Lower lobe of right lung (tissue), 2 donors: ENCODE measurements at regions not wholly inside any gene's neighbourhood (a gene's known extent, or its start where the extent isn't known, plus 50 kb on each side); places are given as distances from the start of the nearest gene placed in this dataset.

ENCODE experiments used
- ATAC-seq, 2 donors: fragments of 200-7000 bp; cut with Tn5 transposase; one replicate each; pipeline ENCODE4 v1.9.1; 2020 to 2022; ENCODE audit warnings: mild to moderate bottlenecking in 2 of 2, moderate library complexity in 2 of 2
- DNase-seq: peaks from one replicate; pipeline ENCODE4 v3.0.0-alpha.2; 2020
- H3K27ac ChIP-seq: fragments of 200-600 bp; one replicate; pipeline ENCODE4 v1.8.0; 2022
- H3K27me3 ChIP-seq: fragments of 200-600 bp; one replicate; pipeline ENCODE4 v1.8.0; 2022; ENCODE audit warnings: low read depth
- H3K36me3 ChIP-seq: fragments of 200-600 bp; one replicate; pipeline ENCODE4 v1.8.0; 2022; ENCODE audit warnings: mild to moderate bottlenecking
- H3K4me1 ChIP-seq: fragments of 200-600 bp; one replicate; pipeline ENCODE4 v1.8.0; 2022
- H3K4me3 ChIP-seq: fragments of 200-600 bp; one replicate; pipeline ENCODE4 v1.8.0; 2022; ENCODE audit warnings: mild to moderate bottlenecking
- H3K9me3 ChIP-seq: fragments of 200-600 bp; one replicate; pipeline ENCODE4 v1.8.0; 2022
- CTCF ChIP-seq: fragments of 200-600 bp; IDR thresholded peaks from one replicate; pipeline ENCODE4 v1.8.0; 2022; ENCODE audit warnings: antibody characterized with exemption, mild to moderate bottlenecking
- intact Hi-C: fragments of 100-400 bp; cut with DNase I; formaldehyde crosslinking; loops from one replicate; pipeline ENCODE4 v1.11.0; 2022
- donor health status: DM: no; HTN: yes; CAD: no; lungs with severe emphysema.

GRCh38 chr6:80605165-80605989 is 498.9 kb downstream of the BCKDHB start:
- no peak overlapping the region for H3K4me3 ChIP-seq
- H3K27me3 ChIP-seq, result no peaks in the 10 kb centered on the region
- H3K4me1 ChIP-seq, result peaks cover 18% of the 10 kb centered on the region
- no peak overlapping the region for H3K27ac ChIP-seq
- ATAC-seq (peak in 1 of 2 donors; percentile 78), DNase-seq (no peak)
- no peaks in the 10 kb centered on the region for H3K9me3 ChIP-seq
- TF ChIP-seq CTCF, result peak; percentile 54
- intact Hi-C loops, result no loop called here
- no peaks in the 10 kb centered on the region for H3K36me3 ChIP-seq

DNA sequence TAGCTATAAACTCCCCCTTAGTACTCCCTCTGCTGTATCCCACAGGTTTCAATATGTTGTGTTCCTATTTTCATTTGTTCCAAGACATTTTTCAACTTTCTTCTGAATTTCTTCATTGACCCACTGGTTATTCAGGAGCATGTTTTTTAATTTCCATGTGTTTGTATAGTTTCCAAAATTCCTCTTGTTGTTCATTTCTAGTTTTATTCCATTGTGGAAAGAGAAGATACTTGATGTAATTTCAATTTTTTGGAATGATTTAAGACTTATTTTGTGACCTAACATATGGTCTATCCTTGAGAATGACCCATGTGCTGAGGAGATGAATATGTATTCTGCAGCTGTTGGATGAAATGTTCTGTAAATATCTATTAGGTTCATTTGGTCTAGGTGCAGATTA is 497.2 kb downstream of the BCKDHB start:
- DNase-seq (no peak), ATAC-seq (no peak)
- H3K4me3 ChIP-seq, result no peak overlapping the region
- no peak overlapping the region for H3K27ac ChIP-seq
- H3K27me3 ChIP-seq, result no peaks in the 10 kb centered on the region
- no peaks in the 10 kb centered on the region for H3K36me3 ChIP-seq
- TF ChIP-seq CTCF, result no peak
- peaks cover 18% of the 10 kb centered on the region for H3K4me1 ChIP-seq
- intact Hi-C loops, result no loop called here
- H3K9me3 ChIP-seq, result no peaks in the 10 kb centered on the region

GRCh38 chr6:80594461-80594860 is 488.0 kb downstream of the BCKDHB start:
- Histone ChIP-seq H3K4me3 (no peak overlapping the region), H3K4me1 (no peaks in the 10 kb centered on the region), H3K36me3 (no peaks in the 10 kb centered on the region), H3K9me3 (no peaks in the 10 kb centered on the region), H3K27me3 (no peaks in the 10 kb centered on the region), H3K27ac (no peak overlapping the region)
- ATAC-seq (no peak), DNase-seq (no peak)
- intact Hi-C loops, result no loop called here
- no peak for TF ChIP-seq CTCF

DNA sequence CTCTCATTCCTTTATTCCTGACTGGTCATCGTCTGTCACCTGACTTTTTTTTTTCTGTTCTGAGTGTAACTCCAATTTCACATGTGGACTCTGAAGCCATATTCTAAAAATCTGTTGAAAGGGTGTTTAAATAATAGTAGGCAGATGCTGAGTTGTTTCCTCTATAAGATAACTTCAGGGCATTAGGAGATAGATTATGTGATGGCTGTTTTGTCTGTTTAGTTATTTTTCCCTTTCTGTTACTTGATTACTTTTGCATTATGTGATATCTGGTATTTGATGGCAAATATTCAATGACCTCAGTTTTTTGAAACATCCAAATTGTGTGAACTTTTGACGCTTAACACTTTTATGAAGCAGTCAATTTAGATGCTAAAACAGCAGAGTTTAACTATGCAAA is 486.0 kb downstream of the BCKDHB start:
- no peak overlapping the region for H3K27ac ChIP-seq
- DNase-seq, result no peak
- no peaks in the 10 kb centered on the region for H3K4me1 ChIP-seq
- TF ChIP-seq CTCF, result no peak
- no peaks in the 10 kb centered on the region for H3K27me3 ChIP-seq
- no peak overlapping the region for H3K4me3 ChIP-seq
- no peaks in the 10 kb centered on the region for H3K36me3 ChIP-seq
- no peak for ATAC-seq
- intact Hi-C loops, result no loop called here
- H3K9me3 ChIP-seq, result no peaks in the 10 kb centered on the region

DNA sequence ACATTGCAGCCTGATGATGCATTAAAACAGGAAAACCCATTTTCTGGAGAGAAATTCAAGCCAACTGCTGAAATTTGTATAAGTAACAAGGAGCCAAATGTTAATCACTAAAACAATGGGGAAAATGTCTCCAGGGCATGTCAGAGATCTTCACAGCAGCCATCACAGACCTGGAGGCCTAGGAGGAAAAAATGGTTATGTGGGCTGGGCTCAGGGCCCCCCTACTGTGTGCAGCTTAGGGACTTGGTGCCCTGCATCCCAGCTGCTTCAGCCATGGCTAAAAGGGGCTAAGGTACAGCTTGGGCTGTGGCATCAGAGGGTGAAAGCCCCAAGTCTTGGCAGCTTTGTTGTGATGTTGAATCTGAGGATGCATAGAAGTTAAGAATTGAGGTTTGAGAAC is 479.8 kb downstream of the BCKDHB start:
- Histone ChIP-seq H3K27ac (no peak overlapping the region), H3K27me3 (no peaks in the 10 kb centered on the region), H3K36me3 (no peaks in the 10 kb centered on the region), H3K4me3 (no peak overlapping the region), H3K4me1 (no peaks in the 10 kb centered on the region), H3K9me3 (peaks cover 7% of the 10 kb centered on the region)
- ATAC-seq (no peak), DNase-seq (no peak)
- intact Hi-C loops, result no loop called here
- no peak for TF ChIP-seq CTCF
